ACHN (cell line): ENCODE measurements at regions not wholly inside any gene's neighbourhood (a gene's known extent, or its start where the extent isn't known, plus 50 kb on each side); places are given as distances from the start of the nearest gene placed in this dataset.

Source experiments
- DNase-seq: peaks from one replicate; pipeline ENCODE4 v3.0.0-alpha.2; 2015
- in situ Hi-C: cut with HindIII; loops from 2 replicates; pipeline ENCODE4 v1.10.0; 2017; ENCODE audit warnings: low sequenced_read_pairs, low pct_ligation_motif_present, low pct_unique_long_range_greater_than_20kb

DNA sequence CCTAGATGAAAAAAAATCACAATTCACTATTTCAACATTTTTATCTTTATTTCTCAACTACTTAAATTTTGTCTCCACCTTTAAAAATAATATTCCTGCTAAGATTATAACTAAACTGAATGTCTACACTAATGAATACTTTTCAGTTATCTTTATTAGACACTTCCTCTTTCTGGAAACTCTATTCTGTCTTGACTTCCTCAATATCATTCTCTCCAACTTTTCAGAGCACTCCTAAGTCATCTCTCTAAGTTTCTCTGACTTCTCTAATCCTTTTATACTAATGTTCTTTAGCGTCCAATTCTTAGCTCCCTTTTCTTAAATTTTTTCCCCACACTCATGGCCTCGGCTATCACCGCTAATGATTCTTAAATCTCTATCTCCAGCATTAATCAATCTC is 374.2 kb downstream of the FBXO8 start:
- no peak for DNase-seq
- in situ Hi-C loops = no loop called here

DNA sequence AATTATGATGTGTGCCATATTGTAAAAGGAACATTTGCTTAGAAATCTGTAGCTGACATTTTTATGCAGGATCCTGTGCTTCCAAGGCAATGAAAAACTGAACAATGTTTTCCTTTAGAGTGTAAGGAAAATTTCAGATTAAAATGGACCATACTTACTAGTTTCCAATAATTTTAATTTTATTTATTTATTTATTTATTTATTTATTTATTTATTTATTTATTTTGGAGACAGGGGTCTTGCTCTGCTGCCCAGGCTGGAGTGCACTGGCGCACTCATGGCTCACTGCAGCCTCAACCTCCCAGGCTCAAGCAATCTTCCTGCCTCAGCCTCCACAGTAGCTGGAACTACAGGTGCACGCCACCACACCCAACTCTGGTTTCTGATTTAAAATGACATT is 369.8 kb upstream of the HAND2 start:
- in situ Hi-C loops = no loop called here
- DNase-seq = no peak

DNA sequence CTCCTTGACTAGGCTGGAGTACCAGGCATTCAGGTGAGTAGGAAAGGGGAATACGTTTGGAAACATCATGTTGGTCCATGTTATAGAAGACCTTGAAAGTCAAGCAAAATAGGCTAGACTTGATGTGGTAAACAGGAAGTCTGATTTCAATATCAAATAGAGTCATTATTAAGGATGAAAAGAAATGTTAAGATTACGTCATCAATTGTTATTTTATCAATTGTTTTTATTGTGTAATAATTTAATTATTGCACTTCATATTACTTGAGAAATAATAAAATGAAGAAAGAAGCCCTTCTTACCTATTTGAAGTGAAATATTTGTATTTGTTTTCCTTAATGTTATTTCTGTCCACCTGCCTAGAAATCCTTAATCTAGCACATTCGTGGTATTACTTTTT is 361.0 kb upstream of the HAND2 start:
- no peak for DNase-seq
- in situ Hi-C loops = no loop called here

GRCh38 chr4:173883821-173884220 is 353.8 kb upstream of the HAND2 start:
- no peak for DNase-seq

DNA sequence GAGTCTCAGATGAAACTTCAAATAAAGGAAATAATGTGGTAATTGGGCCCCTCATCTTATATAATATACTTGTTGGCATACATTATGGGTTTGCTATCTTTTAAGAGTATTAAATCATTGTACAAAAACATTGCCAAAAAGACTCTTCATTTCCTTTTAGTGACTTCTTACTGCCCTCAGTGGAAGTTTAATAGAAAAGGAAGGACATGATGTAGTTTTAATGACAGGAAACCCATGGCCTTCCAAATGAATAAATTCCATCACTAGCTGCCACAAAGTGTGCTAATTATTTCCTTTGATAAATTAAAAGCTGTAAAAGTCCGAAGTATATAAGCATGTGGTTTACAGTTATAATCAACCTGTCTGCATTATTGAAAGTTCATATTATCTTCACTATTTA is 350.9 kb upstream of the HAND2 start:
- in situ Hi-C loops = no loop called here
- DNase-seq = no peak

More at GRCh38 chr4:173883821-173884220, 353.8 kb upstream of the HAND2 start:
- in situ Hi-C loops = no loop called here

DNA sequence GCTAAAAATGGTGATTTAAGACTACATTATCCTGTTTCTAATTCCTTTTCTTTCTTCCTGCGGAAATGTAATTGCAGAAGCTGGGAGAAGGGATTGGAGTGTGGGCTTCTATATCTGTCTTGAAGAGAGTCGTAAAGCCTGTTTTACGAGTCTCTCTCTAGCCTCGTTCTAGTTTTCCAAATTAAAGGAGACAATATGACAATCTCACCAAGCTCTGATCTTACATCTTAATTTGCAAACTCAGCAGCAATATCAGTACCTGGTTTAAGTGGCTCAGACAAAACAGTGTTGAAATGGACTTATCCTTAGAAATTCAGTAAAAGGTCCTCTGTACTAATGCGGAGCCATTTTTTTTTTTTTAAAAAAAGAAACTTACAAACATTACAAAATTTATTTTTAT is 349.5 kb upstream of the HAND2 start:
- DNase-seq = no peak
- in situ Hi-C loops = no loop called here

- DNase-seq = no peak
- in situ Hi-C loops = no loop called here
These were observed 348.7 kb upstream of the HAND2 start for GRCh38 chr4:173878701-173879100.

DNA sequence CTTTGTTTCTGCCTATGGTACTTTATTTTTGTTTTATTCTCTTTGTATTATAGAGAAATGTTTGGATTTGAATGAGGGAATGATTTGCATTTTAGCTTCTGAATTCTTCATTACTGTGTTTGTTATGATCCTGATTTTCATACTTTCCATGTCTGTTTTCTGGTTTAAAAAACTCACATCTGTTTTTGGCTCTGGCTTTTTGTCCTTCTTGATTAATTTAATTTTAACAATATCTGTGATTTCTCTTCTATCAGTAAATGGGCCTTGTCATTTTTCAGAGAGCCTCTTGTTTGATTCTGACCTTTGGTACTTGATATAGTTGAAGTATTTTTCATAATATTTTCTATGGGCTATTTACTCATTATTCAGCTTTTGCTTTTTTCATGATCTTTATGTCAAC is 341.6 kb upstream of the HAND2 start:
- in situ Hi-C loops = no loop called here
- no peak for DNase-seq

DNA sequence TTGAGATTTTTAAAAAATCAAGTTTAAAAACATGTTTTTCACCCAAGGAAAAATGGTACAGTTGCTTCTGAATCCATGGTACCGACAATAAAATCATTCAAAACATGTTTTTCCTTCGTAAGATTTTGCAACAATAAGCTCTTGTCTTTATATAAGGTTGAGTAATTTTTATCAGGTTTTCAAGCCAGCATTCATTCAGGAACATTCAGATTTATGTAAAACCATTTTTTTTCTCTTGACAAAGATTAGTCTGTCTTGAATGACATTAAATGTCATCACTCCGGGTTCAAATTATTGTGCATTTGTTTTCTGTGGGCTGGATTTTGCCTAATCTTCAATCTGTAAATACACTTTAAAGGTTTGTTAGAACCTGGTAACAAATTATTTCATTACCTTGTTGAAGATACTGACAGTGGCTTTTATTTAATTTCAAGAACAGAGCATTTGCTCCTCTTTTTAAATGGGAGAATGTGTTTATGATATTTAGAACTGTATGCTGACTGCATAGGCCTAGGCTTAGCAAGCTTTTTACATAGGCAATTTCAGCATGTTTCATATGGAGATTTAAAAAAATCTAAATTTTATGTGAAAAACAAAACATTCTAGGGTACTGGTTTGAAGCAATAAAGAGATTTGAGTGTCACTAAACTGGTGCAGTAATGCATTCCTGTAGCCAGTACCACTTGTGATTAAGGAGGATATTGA is 336.4 kb upstream of the HAND2 start:
- DNase-seq = no peak
- in situ Hi-C loops = no loop called here

DNA sequence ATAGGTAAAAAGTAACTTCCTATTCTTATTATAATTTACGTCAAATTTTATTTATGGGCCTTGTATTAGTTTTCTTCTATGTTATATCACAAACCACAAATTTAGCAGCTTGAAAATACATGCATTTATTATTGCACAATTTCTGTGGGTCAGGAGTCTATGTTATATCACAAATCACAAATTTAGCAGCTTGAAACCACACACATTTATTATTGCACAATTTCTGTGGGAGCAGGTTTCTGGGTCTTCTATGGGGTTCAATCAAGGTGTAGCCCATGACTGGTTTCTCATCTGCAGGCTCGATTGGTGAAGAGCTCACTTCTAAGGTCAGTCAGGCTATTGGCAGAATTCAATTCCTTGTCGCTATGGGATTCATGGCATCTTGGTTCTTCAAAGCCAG is 332.7 kb upstream of the HAND2 start:
- in situ Hi-C loops = no loop called here
- DNase-seq = no peak

DNA sequence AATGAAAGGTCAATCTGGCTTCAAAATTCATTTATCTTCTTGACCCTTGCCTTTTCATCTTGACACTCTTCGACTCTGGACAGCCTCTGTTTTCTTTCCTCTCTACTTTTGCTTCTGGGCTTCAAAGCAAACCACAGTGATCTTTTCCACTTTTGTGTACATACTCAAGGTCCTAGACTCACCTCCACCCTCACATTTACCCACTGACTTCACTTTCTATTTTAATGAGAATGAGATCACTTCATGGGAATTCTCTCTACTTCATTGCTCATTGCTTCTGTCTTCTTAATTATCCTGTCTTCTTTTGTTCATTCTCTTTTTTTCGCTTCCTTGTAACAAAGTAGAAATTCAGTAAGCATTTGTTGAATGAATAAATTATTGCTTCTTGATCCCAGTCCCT is 330.1 kb upstream of the HAND2 start:
- DNase-seq = no peak
- in situ Hi-C loops = no loop called here

DNA sequence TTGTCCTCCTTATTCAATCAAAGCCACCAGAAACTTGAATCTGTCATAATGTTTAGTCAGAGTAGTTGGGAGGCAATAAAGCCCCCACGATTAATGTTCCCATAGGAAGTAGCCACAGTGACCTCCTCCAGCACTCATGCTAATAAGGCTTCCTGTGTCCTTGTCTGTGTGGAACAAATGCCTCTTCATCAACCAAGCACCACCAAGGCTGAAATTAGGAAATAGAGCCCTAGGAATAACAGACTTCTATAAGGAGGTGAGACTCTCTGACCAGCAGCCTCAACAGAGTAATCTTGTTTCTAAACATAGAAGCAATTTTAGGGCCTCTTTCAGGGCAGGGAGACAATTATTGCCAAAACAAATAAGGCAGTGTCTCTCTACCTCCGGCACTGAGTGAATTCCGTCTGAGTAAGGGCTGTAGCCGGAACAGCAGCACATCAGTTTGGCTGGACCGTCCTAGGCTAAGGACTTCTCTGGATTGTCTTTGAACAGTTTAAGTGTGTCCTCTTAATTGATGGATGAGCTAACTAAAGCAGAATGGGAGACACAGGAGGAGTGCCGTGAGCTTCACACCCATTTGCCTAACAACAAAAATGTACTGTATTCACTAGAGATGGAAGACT is 329.2 kb upstream of the HAND2 start:
- in situ Hi-C loops = no loop called here
- no peak for DNase-seq

- in situ Hi-C loops = no loop called here
- DNase-seq = no peak
These were observed 328.4 kb upstream of the HAND2 start for GRCh38 chr4:173858471-173858870.

GRCh38 chr4:173857828-173858227 is 327.8 kb upstream of the HAND2 start:
- in situ Hi-C loops = no loop called here
- no peak for DNase-seq

DNA sequence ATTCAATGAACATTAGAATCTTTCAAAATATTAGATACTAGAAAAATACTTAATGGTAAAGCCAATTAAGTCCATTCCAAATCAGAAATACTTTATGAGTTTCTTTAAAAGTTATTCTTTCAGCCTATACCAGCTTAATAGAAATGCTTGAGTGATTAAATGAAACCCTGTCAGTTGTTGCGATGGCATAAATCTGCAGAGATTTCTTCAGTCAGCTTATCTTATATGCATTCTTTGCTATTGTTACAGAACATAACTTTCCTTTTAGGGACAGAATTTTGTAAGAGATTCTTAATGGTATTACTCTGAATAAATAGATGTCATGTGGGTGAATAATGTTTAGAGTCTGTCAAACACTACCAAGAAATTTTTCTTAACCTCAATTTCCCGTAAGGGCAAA is 325.0 kb upstream of the HAND2 start:
- DNase-seq = no peak
- in situ Hi-C loops = no loop called here

DNA sequence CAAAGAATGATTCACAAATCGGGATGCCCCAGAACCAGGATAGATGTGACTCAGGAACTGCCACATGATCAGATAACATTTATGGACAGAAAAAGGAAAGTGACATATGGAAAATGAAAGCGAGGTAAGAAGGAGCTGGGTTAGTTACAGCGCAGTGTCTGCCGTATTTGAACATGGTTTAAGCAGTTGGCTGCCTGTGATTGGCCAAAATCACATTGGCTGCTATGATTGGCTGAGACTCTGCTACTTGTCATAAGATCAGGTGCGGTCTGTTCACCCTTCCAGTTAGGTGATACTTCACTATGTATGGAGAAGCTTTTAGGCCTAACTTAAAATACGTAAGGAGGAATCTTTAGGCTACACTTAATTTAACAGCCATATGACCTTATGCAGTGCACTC is 322.7 kb upstream of the HAND2 start:
- in situ Hi-C loops = no loop called here
- DNase-seq = no peak

- in situ Hi-C loops = no loop called here
- DNase-seq = no peak
These were observed 315.6 kb upstream of the HAND2 start for GRCh38 chr4:173845580-173845979.

DNA sequence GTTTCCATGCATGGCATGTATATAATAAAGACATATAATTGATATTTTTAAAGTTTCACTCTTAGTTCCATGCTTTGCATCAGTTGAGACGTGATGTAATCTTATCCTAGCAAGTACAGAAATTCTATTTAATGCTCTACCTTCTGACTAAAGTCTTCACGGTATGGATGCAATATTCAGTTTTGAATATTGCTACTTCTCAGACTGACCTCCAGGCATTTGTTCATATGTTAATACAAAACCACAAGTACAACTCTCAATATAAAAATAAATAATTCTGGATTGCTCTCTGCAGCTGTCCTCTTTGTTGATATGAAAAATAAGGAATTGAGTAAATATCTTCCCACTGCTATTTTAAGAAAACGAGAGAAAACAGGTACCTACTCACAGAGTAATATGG is 309.8 kb upstream of the HAND2 start:
- in situ Hi-C loops = no loop called here
- no peak for DNase-seq

GRCh38 chr4:173837517-173837916 is 307.5 kb upstream of the HAND2 start:
- DNase-seq = no peak
- in situ Hi-C loops = no loop called here

- DNase-seq = no peak
- in situ Hi-C loops = no loop called here
These were observed 305.9 kb upstream of the HAND2 start for GRCh38 chr4:173835903-173836302.
